H9 (cell line): ENCODE measurements at regions not wholly inside any gene's neighbourhood (a gene's known extent, or its start where the extent isn't known, plus 50 kb on each side); places are given as distances from the start of the nearest gene placed in this dataset.

Experiments
- DNase-seq: peaks from one replicate; pipeline ENCODE4 v3.0.0-alpha.2; 2017
- H2AFZ ChIP-seq: one replicate; pipeline ENCODE4 v1.6.1; 2013; ENCODE audit warnings: mild to moderate bottlenecking, low read length, control low read depth, moderate library complexity
- H2AK5ac ChIP-seq: 2 replicates; pipeline ENCODE4 v1.6.1; 2013; ENCODE audit warnings: low read length, control low read depth, mixed read lengths; ENCODE audit not compliant: insufficient read length
- H2BK120ac ChIP-seq: one replicate; pipeline ENCODE4 v1.6.1; 2013; ENCODE audit warnings: low read depth, mild to moderate bottlenecking, low read length, control low read depth, inconsistent platforms; ENCODE audit not compliant: poor library complexity, severe bottlenecking
- H2BK12ac ChIP-seq: 2 replicates; pipeline ENCODE4 v1.6.1; 2013; ENCODE audit warnings: low read length, control low read depth, mixed read lengths, low read depth; ENCODE audit not compliant: insufficient read length
- H2BK15ac ChIP-seq: 2 replicates; pipeline ENCODE4 v1.6.1; 2013; ENCODE audit warnings: low read depth, low read length, control low read depth
- H2BK20ac ChIP-seq: one replicate; pipeline ENCODE4 v1.6.1; 2013; ENCODE audit warnings: low read depth, mild to moderate bottlenecking, low read length, control low read depth, inconsistent platforms; ENCODE audit not compliant: poor library complexity, severe bottlenecking
- H2BK5ac ChIP-seq: 2 replicates; pipeline ENCODE4 v1.6.1; 2013; ENCODE audit warnings: low read length, control low read depth, mixed read lengths; ENCODE audit not compliant: insufficient read length
- H3K14ac ChIP-seq: 2 replicates; pipeline ENCODE4 v1.6.1; 2013; ENCODE audit warnings: low read length, control low read depth; ENCODE audit not compliant: insufficient read depth
- H3K18ac ChIP-seq: 2 replicates; pipeline ENCODE4 v1.6.1; 2013; ENCODE audit warnings: low read depth, mild to moderate bottlenecking, mixed read lengths, low read length, control low read depth; ENCODE audit not compliant: insufficient read length
- H3K23ac ChIP-seq: 2 replicates; pipeline ENCODE4 v1.6.1; 2013; ENCODE audit warnings: low read length, control low read depth, mixed read lengths, low read depth; ENCODE audit not compliant: insufficient read length
- H3K23me2 ChIP-seq: 2 replicates; pipeline ENCODE4 v1.6.1; 2013; ENCODE audit warnings: low read depth, mild to moderate bottlenecking, mixed read lengths, low read length, control low read depth; ENCODE audit not compliant: insufficient read length, poor library complexity, severe bottlenecking
- H3K27ac ChIP-seq: 2 replicates; pipeline ENCODE4 v1.5.1; 2013; ENCODE audit warnings: low read length, control low read depth, mixed read lengths, low read depth; ENCODE audit not compliant: insufficient read length
- H3K27me3 ChIP-seq: 2 replicates; pipeline ENCODE4 v1.6.1; 2013; ENCODE audit warnings: low read length, control low read depth, inconsistent platforms; ENCODE audit not compliant: insufficient read depth
- H3K4ac ChIP-seq: 2 replicates; pipeline ENCODE4 v1.6.1; 2013; ENCODE audit warnings: low read depth, mild to moderate bottlenecking, control low read depth, inconsistent platforms, low read length, moderate library complexity
- H3K4me1 ChIP-seq: 2 replicates; pipeline ENCODE4 v1.6.1; 2013; ENCODE audit warnings: low read length, control low read depth, inconsistent platforms; ENCODE audit not compliant: insufficient read depth
- H3K4me2 ChIP-seq: 2 replicates; pipeline ENCODE4 v1.6.1; 2013; ENCODE audit warnings: low read length, control low read depth, mixed read lengths; ENCODE audit not compliant: insufficient read length, insufficient read depth
- H3K56ac ChIP-seq: 2 replicates; pipeline ENCODE4 v1.6.1; 2013; ENCODE audit warnings: low read depth, mild to moderate bottlenecking, mixed read lengths, low read length, control low read depth; ENCODE audit not compliant: insufficient read length
- H3K79me1 ChIP-seq: 2 replicates; pipeline ENCODE4 v1.6.1; 2013; ENCODE audit warnings: low read depth, mild to moderate bottlenecking, moderate library complexity, low read length, control low read depth, inconsistent platforms; ENCODE audit not compliant: insufficient read depth, poor library complexity, severe bottlenecking
- H3K79me2 ChIP-seq: 2 replicates; pipeline ENCODE4 v1.6.1; 2013; ENCODE audit warnings: low read length, control low read depth, inconsistent platforms; ENCODE audit not compliant: insufficient read depth
- H3K9ac ChIP-seq: 2 replicates; pipeline ENCODE4 v1.6.1; 2013; ENCODE audit warnings: low read length, control low read depth, mixed read lengths; ENCODE audit not compliant: insufficient read length; ENCODE audit errors: extremely low read depth
- H3K9me3 ChIP-seq: one replicate; pipeline ENCODE4 v1.6.1; 2013; ENCODE audit warnings: low read depth, low read length, inconsistent platforms; ENCODE audit not compliant: control insufficient read depth
- H3T11ph ChIP-seq: one replicate; pipeline ENCODE4 v1.6.1; 2013; ENCODE audit warnings: mild to moderate bottlenecking, low read length, control low read depth, inconsistent platforms
- H4K20me1 ChIP-seq: one replicate; pipeline ENCODE4 v1.6.1; 2013; ENCODE audit not compliant: control insufficient read depth, insufficient read length, insufficient read depth
- H4K5ac ChIP-seq: 2 replicates; pipeline ENCODE4 v1.6.1; 2013; ENCODE audit warnings: low read depth, mild to moderate bottlenecking, mixed read lengths, low read length, control low read depth; ENCODE audit not compliant: insufficient read length
- H4K8ac ChIP-seq: replicated peaks from 2 replicates; pipeline ENCODE4 v1.6.1; 2013; ENCODE audit warnings: low read length, control low read depth, mixed read lengths, low read depth; ENCODE audit not compliant: insufficient read length
- H4K91ac ChIP-seq: 2 replicates; pipeline ENCODE4 v1.6.1; 2013; ENCODE audit warnings: low read depth, mild to moderate bottlenecking, moderate library complexity, mixed read lengths, low read length, control low read depth; ENCODE audit not compliant: insufficient read length
- H3K27ac Mint-ChIP-seq, 3 experiments: 2 replicates in 2 of 3; 3 replicates in 1 of 3; pipeline ENCODE4 v1.8.0; 2020 to 2021; ENCODE audit warnings: mixed read lengths in 3 of 3, mild to moderate bottlenecking in 1 of 3, moderate library complexity in 1 of 3
- H3K27me3 Mint-ChIP-seq: 2 replicates; pipeline ENCODE4 v1.8.0; 2021; ENCODE audit warnings: low read depth, mild to moderate bottlenecking, moderate library complexity, mixed read lengths
- H3K36me3 Mint-ChIP-seq, 3 experiments: 2 replicates in 2 of 3; 3 replicates in 1 of 3; pipeline ENCODE4 v1.8.0; 2020 to 2021; ENCODE audit warnings: low read depth in 3 of 3, mixed read lengths in 3 of 3; ENCODE audit not compliant: insufficient read depth in 1 of 3
- H3K4me1 Mint-ChIP-seq, 2 experiments: 2 replicates each; pipeline ENCODE4 v1.8.0; 2020; ENCODE audit warnings: mixed read lengths in 2 of 2
- H3K4me3 Mint-ChIP-seq, 2 experiments: 2 replicates in 1 of 2; 3 replicates in 1 of 2; pipeline ENCODE4 v1.8.0; 2020 to 2021; ENCODE audit warnings: mild to moderate bottlenecking in 2 of 2, mixed read lengths in 2 of 2, moderate library complexity in 1 of 2
- H3K9me3 Mint-ChIP-seq, 2 experiments: 2 replicates in 1 of 2; 3 replicates in 1 of 2; pipeline ENCODE4 v1.8.0; 2020; ENCODE audit warnings: mild to moderate bottlenecking in 2 of 2, mixed read lengths in 2 of 2, moderate library complexity in 1 of 2
- CTCF ChIP-seq: fragments of 200-600 bp; sonication (generic); conservative IDR thresholded peaks from 3 replicates; pipeline ENCODE4 v1.8.0; 2021; ENCODE audit warnings: antibody characterized with exemption, mild to moderate bottlenecking
- WGBS: extraction: QIAGEN DNeasy Blood & Tissue Kit; methylation state at CpG from one replicate; pipeline ENCODE4 v1.1.7; 2013; ENCODE audit warnings: missing lambda C conversion rate, low lambda C conversion rate, mixed read lengths; ENCODE audit not compliant: insufficient read length; ENCODE audit errors: extremely low coverage; 5-methylcytosine and 5-hydroxymethylcytosine counted together

DNA sequence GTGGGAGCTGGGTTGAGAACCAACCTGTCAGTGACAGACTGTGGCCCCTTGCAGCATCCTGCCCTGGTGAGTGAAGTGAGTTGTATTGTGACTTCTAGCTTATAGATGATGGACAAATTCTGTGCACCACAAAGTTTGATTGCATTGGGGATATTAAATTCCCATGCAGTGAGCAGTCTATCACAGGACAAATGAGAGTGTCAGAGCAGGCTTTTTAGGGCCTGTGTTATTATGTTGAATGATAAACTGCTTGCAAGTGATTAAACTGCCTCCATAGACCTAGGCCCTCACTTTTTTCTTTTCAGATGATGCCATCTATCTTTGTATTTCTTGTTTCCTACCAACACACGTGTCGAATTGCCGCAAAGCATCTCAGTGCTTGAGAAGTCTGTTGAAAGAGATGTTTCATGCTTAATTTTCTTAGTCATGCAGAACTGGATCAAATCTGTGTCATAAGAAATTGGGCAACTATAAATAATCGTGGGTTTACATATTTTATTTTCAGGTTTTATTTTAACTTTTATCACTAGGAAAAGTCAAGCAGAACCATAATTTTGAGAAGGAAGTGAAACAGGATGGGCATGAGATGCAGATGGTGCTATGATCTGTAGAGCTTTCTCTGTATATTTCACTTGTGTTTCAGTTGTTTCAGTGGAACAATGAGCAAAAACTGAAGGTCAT is 199.2 kb downstream of the S1PR1 start:
- Mint-ChIP-seq H3K27ac (no peak overlapping the region), H3K4me1 (peaks cover 10 to 19% of the 10 kb centered on the region in 2 experiments), H3K36me3 (no peaks in the 10 kb centered on the region), H3K4me3 (no peak overlapping the region), H3K27me3 (no peaks in the 10 kb centered on the region), H3K9me3 (no peaks in the 10 kb centered on the region)
- H3K18ac ChIP-seq: no peak overlapping the region
- H3K23me2 ChIP-seq: no peaks in the 10 kb centered on the region
- no peak overlapping the region for H4K8ac ChIP-seq
- no peaks in the 10 kb centered on the region for H3K9me3 ChIP-seq
- H2AFZ ChIP-seq: no peak overlapping the region
- H3K9ac ChIP-seq: no peak overlapping the region
- no peak overlapping the region for H2BK15ac ChIP-seq
- H4K91ac ChIP-seq: no peak overlapping the region
- H2BK20ac ChIP-seq: no peak overlapping the region
- no peaks in the 10 kb centered on the region for H4K20me1 ChIP-seq
- no peak overlapping the region for H2BK120ac ChIP-seq
- no peak overlapping the region for H3K27ac ChIP-seq
- no peak overlapping the region for H2BK5ac ChIP-seq
- H3K4me2 ChIP-seq: no peak overlapping the region
- TF ChIP-seq CTCF: no peak
- H3K27me3 ChIP-seq: no peaks in the 10 kb centered on the region
- H4K5ac ChIP-seq: no peak overlapping the region
- DNase-seq: no peak
- no peak overlapping the region for H3K4ac ChIP-seq
- 0 out of 2 replicates have a peak, but pooled peaks cover 2% of the 10 kb centered on the region for H3K4me1 ChIP-seq
- WGBS: no CpG with 5 or more reads among the region's 4 CpGs
- H2BK12ac ChIP-seq: no peak overlapping the region
- no peak overlapping the region for H2AK5ac ChIP-seq
- no peaks in the 10 kb centered on the region for H3K79me2 ChIP-seq
- no peak overlapping the region for H3K23ac ChIP-seq
- H3K56ac ChIP-seq: no peak overlapping the region
- H3T11ph ChIP-seq: no peak overlapping the region
- H3K79me1 ChIP-seq: no peaks in the 10 kb centered on the region
- no peak overlapping the region for H3K14ac ChIP-seq
